ENCODE measurements at regions not wholly inside any gene's neighbourhood (a gene's known extent, or its start where the extent isn't known, plus 50 kb on each side); places are given as distances from the start of the nearest gene placed in this dataset.

- no peak overlapping the region for H3K4me2 ChIP-seq
- DNase-seq (ENCODE audit: low read depth in 1 of 2, low spot score in 1 of 2) (no peak), ATAC-seq (no peak), FAIRE-seq (no peak)
- ChIA-PET CTCF (no interaction called here), POLR2A (no interaction called here)
- no peak for TF ChIP-seq HOXB5 (CRISPR knock-in tag; IDR thresholded peaks at IDR 0.05)
- TF ChIP-seq HES2 (IDR thresholded peaks at IDR 0.05): no peak
- no peak for TF ChIP-seq RAD21 (conservative IDR thresholded peaks at IDR 0.05 in 1 of 2, IDR thresholded peaks at IDR 0.05 in 1 of 2)
- TF ChIP-seq USF2 (IDR thresholded peaks at IDR 0.05): no peak
- no peak for TF ChIP-seq CTCF (IDR thresholded peaks at IDR 0.05)
- TF ChIP-seq JUN (IDR thresholded peaks at IDR 0.05): no peak
- no peak for TF ChIP-seq TP53 (CRISPR knock-in tag; IDR thresholded peaks at IDR 0.05)
- TF ChIP-seq CBX2 (IDR thresholded peaks at IDR 0.05; ENCODE audit: borderline replicate concordance, low read depth): no peak
- no peak for TF ChIP-seq BHLHE40 (IDR thresholded peaks at IDR 0.05; ENCODE audit: low read depth, low read length)
- TF ChIP-seq HEYL (CRISPR knock-in tag; IDR thresholded peaks at IDR 0.05): no peak
- no peak for TF ChIP-seq FOSB (CRISPR knock-in tag; IDR thresholded peaks at IDR 0.05)
- TF ChIP-seq ATOH8 (CRISPR knock-in tag; IDR thresholded peaks at IDR 0.05; ENCODE audit: low read depth): no peak
- TF ChIP-seq ZC3H11A (IDR thresholded peaks at IDR 0.05): no peak
- TF ChIP-seq ZFP36 (IDR thresholded peaks at IDR 0.05; ENCODE audit: borderline replicate concordance, partially characterized antibody): no peak
- no peak for TF ChIP-seq RNF2 (IDR thresholded peaks at IDR 0.05; ENCODE audit: borderline replicate concordance, low read depth)
- no peak for TF ChIP-seq EHMT2 (IDR thresholded peaks at IDR 0.05; ENCODE audit: low read depth)
- no peak for TF ChIP-seq ZSCAN20 (CRISPR knock-in tag; IDR thresholded peaks at IDR 0.05)
- TF ChIP-seq CEBPB (IDR thresholded peaks at IDR 0.05): no peak
- no peak for TF ChIP-seq HMGXB4 (CRISPR knock-in tag; IDR thresholded peaks at IDR 0.05; ENCODE audit: borderline replicate concordance)
- no peak for TF ChIP-seq ZNF302 (CRISPR knock-in tag; IDR thresholded peaks at IDR 0.05)
- H3K4me3 ChIP-seq: no peak overlapping the region
- no peaks in the 10 kb centered on the region for H3K9me3 ChIP-seq
- no peaks in the 10 kb centered on the region for H3K4me1 ChIP-seq
- 83% methylated on average over 3 of the region's 3 CpGs for WGBS (ENCODE audit: missing lambda C conversion rate)
- no peak overlapping the region for H3K27ac ChIP-seq
Observed at GRCh38 chrX:45722471-45722870, 521.8 kb upstream of the DIPK2B start.

GRCh38 chrX:45719751-45720501 is 519.2 kb upstream of the DIPK2B start:
- TF ChIP-seq RFX5 (IDR thresholded peaks at IDR 0.05): no peak
- no peak for TF ChIP-seq MYC (IDR thresholded peaks at IDR 0.05; ENCODE audit: borderline replicate concordance, low read length)
- no peak for TF ChIP-seq PHF8 (IDR thresholded peaks at IDR 0.05; ENCODE audit: borderline replicate concordance, low read depth)
- TF ChIP-seq TP53 (CRISPR knock-in tag; IDR thresholded peaks at IDR 0.05): no peak
- no peak for TF ChIP-seq ZC3H11A (IDR thresholded peaks at IDR 0.05)
- no peak for TF ChIP-seq ZNF302 (CRISPR knock-in tag; IDR thresholded peaks at IDR 0.05)
- no peak for TF ChIP-seq RCOR1 (IDR thresholded peaks at IDR 0.05; ENCODE audit: low read depth, low read length)
- CTCF ChIA-PET: interaction anchor here (2.0 kb wide), 1 partner anchor 9 kb away, joined by 8 read pairs; no protein-coding TSS in a partner anchor
- POLR2A ChIA-PET: no interaction called here

More at GRCh38 chrX:45719751-45720501, 519.2 kb upstream of the DIPK2B start:
- FAIRE-seq (peak; percentile 79), DNase-seq (ENCODE audit: low read depth in 1 of 2, low spot score in 1 of 2) (no peak), ATAC-seq (no peak)
- 81% methylated on average over 4 of the region's 4 CpGs for WGBS (ENCODE audit: missing lambda C conversion rate)
- H3K4me1 ChIP-seq: peaks cover 4% of the 10 kb centered on the region; the same call in 1 of the 3 replicates
- no peaks in the 10 kb centered on the region for H3K9me3 ChIP-seq
- H3K27ac ChIP-seq: no peak overlapping the region
- no peak overlapping the region for H3K4me2 ChIP-seq
- H3K4me3 ChIP-seq: no peak overlapping the region
